ENCODE measurements at regions not wholly inside any gene's neighbourhood (a gene's known extent, or its start where the extent isn't known, plus 50 kb on each side); places are given as distances from the start of the nearest gene placed in this dataset.

DNA sequence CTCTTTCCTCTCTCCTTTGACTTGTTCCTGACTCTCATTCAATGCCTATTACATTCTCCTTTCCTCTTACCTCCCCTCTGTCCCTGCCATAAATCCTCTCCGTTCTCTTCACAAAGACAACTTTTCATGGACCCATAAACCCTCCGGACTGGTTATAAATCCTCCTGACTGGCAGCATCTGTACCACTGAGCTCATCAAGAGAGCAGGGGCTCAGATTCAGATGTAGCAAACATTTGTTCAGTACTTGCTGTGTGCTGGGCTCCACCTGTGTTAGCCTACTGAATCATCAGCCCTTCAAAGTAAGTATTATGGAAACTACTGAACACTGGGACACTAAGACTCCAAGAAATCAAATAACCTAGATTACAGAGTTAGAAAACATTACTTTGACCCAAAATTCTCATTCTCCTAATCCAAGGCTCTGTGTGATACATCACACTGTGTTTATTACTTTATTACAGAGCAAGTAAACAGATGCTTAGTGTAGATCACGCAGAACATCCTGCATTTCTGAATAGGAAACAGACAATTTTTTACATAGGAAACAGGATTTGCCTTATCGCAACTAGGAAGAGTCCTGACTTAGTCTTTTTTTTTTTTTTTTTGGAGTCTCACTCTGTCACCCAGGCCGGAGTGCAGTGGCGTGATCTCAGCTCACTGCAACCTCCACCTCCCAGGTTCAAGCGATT is 108.6 kb upstream of the PDE1C start:
- no peak overlapping the region for H3K27ac Mint-ChIP-seq
- H3K36me3 Mint-ChIP-seq: no peaks in the 10 kb centered on the region
- no peaks in the 10 kb centered on the region for H3K4me1 Mint-ChIP-seq
- no peaks in the 10 kb centered on the region for H3K9me3 Mint-ChIP-seq
- no peaks in the 10 kb centered on the region for H3K27me3 Mint-ChIP-seq
- DNase-seq: no peak
- CTCF ChIA-PET: interaction anchor here (1.3 kb wide), 1 partner anchor 397 kb away, joined by 3 read pairs; no protein-coding TSS in a partner anchor
- no peak overlapping the region for H3K4me3 Mint-ChIP-seq

GRCh38 chr7:32177232-32177631 is 107.0 kb upstream of the PDE1C start:
- no peak overlapping the region for H3K4me3 Mint-ChIP-seq
- CTCF ChIA-PET: no interaction called here

GRCh38 chr7:32175099-32175498 is 104.9 kb upstream of the PDE1C start:
- Mint-ChIP-seq H3K36me3 (no peaks in the 10 kb centered on the region), H3K4me3 (no peak overlapping the region), H3K27ac (no peak overlapping the region), H3K4me1 (no peaks in the 10 kb centered on the region), H3K27me3 (no peaks in the 10 kb centered on the region), H3K9me3 (no peaks in the 10 kb centered on the region)
- DNase-seq: no peak
- CTCF ChIA-PET: no interaction called here

More at GRCh38 chr7:32177232-32177631, 107.0 kb upstream of the PDE1C start:
- no peaks in the 10 kb centered on the region for H3K9me3 Mint-ChIP-seq
- DNase-seq: no peak
- H3K4me1 Mint-ChIP-seq: no peaks in the 10 kb centered on the region
- no peaks in the 10 kb centered on the region for H3K36me3 Mint-ChIP-seq
- no peaks in the 10 kb centered on the region for H3K27me3 Mint-ChIP-seq
- H3K27ac Mint-ChIP-seq: no peak overlapping the region

DNA sequence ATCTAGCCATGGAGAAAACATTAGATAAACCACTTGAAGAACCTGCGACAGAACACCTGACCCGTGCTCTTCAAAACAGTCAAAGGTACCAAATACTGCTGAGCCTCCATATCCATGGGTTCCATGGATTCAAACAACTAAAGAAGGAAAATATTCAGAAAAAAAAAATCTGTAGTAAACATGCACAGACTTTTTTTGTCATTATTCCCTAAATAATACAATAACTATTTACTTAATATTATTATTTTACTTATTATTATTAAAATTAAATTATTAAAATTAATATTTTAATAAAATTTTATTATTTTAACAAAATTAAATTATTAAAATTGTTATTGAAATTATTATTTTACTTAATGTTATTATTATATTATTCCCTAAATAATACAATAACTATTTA is 101.0 kb upstream of the PDE1C start:
- CTCF ChIA-PET: no interaction called here
- H3K4me3 Mint-ChIP-seq: no peak overlapping the region
- no peak overlapping the region for H3K27ac Mint-ChIP-seq
- no peaks in the 10 kb centered on the region for H3K9me3 Mint-ChIP-seq
- H3K4me1 Mint-ChIP-seq: no peaks in the 10 kb centered on the region
- no peaks in the 10 kb centered on the region for H3K36me3 Mint-ChIP-seq
- no peaks in the 10 kb centered on the region for H3K27me3 Mint-ChIP-seq
- no peak for DNase-seq

DNA sequence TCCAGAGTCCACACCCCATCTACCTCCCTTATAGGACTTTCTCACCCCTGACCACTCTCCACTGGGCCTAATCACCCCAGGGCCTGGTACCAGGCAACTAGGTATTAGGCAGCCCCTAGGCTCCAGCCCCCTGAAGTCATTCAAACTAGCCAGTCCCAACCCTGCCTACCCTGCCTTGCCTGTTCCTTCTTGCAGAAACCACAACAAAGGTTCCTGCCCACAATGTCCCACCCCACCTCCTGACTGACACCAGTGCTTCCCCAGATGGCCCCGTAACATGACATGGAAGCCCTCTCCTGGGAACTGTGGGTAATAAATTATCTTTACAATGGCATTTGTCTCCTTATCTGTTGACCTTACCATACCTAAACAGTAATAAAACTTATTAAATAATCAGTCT is 100.6 kb upstream of the PDE1C start:
- H3K9me3 Mint-ChIP-seq: peaks cover under 1% of the 10 kb centered on the region
- H3K36me3 Mint-ChIP-seq: no peaks in the 10 kb centered on the region
- H3K27ac Mint-ChIP-seq: no peak overlapping the region
- H3K4me3 Mint-ChIP-seq: no peak overlapping the region
- no peaks in the 10 kb centered on the region for H3K4me1 Mint-ChIP-seq
- no peak for DNase-seq
- no peaks in the 10 kb centered on the region for H3K27me3 Mint-ChIP-seq
- CTCF ChIA-PET: no interaction called here

GRCh38 chr7:32169228-32169627 is 99.0 kb upstream of the PDE1C start:
- Mint-ChIP-seq H3K4me3 (no peak overlapping the region), H3K27ac (no peak overlapping the region), H3K27me3 (no peaks in the 10 kb centered on the region), H3K36me3 (no peaks in the 10 kb centered on the region), H3K4me1 (no peaks in the 10 kb centered on the region), H3K9me3 (peaks cover 2% of the 10 kb centered on the region)
- DNase-seq: no peak
- CTCF ChIA-PET: no interaction called here

GRCh38 chr7:32167815-32168214 is 97.6 kb upstream of the PDE1C start:
- no peak overlapping the region for H3K27ac Mint-ChIP-seq
- H3K4me3 Mint-ChIP-seq: no peak overlapping the region
- H3K4me1 Mint-ChIP-seq: no peaks in the 10 kb centered on the region

GRCh38 chr7:32167256-32167655 is 97.0 kb upstream of the PDE1C start:
- H3K27me3 Mint-ChIP-seq: no peaks in the 10 kb centered on the region
- no peak overlapping the region for H3K27ac Mint-ChIP-seq
- no peaks in the 10 kb centered on the region for H3K36me3 Mint-ChIP-seq
- H3K4me1 Mint-ChIP-seq: no peaks in the 10 kb centered on the region
- no peak overlapping the region for H3K4me3 Mint-ChIP-seq
- CTCF ChIA-PET: no interaction called here
- DNase-seq: no peak
- peaks cover 2% of the 10 kb centered on the region for H3K9me3 Mint-ChIP-seq

More at GRCh38 chr7:32167815-32168214, 97.6 kb upstream of the PDE1C start:
- CTCF ChIA-PET: no interaction called here
- Mint-ChIP-seq H3K27me3 (no peaks in the 10 kb centered on the region), H3K9me3 (peaks cover 2% of the 10 kb centered on the region), H3K36me3 (no peaks in the 10 kb centered on the region)
- DNase-seq: no peak

- Mint-ChIP-seq H3K4me3 (no peak overlapping the region), H3K27me3 (no peaks in the 10 kb centered on the region), H3K27ac (no peak overlapping the region), H3K4me1 (no peaks in the 10 kb centered on the region), H3K9me3 (peaks cover 2% of the 10 kb centered on the region), H3K36me3 (no peaks in the 10 kb centered on the region)
- no peak for DNase-seq
- CTCF ChIA-PET: no interaction called here
These were observed 94.3 kb upstream of the PDE1C start for GRCh38 chr7:32164341-32164996.

GRCh38 chr7:32163896-32164295 is 93.7 kb upstream of the PDE1C start:
- Mint-ChIP-seq H3K4me3 (no peak overlapping the region), H3K4me1 (no peaks in the 10 kb centered on the region), H3K36me3 (no peaks in the 10 kb centered on the region), H3K27ac (no peak overlapping the region), H3K9me3 (peaks cover 2% of the 10 kb centered on the region), H3K27me3 (no peaks in the 10 kb centered on the region)
- CTCF ChIA-PET: no interaction called here
- DNase-seq: no peak

DNA sequence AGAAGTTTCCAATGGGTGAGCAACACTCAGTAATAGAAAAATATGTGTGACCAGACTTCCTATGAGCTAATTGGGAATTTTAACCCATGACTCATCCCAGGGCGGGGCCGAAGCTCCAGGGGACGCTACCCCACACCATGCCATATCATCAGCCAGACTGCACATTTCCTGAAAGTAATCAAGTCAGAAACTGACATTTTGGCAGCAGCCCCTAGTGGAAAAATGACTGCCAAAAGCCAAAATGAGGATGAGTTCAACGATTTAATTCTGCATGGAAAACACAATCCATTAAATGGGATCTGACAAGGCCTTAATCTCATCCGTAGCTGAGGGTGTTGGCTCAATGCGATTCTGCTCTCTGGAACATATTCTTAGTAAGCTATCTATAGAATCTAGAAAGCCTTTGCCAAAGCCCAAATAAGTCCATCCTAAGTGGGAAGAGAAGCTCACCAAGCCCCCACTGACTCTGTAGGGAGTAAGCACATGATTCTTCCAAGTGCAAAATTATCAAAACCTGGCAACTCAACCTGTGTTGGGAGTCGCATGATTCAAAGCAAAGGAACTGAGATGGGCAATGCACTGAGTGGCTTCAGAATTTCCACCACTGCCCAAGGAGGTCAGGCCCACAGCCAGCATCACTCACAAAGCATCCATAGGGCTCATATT is 93.1 kb upstream of the PDE1C start:
- Mint-ChIP-seq H3K4me3 (no peak overlapping the region), H3K36me3 (no peaks in the 10 kb centered on the region), H3K4me1 (no peaks in the 10 kb centered on the region), H3K27ac (no peak overlapping the region), H3K9me3 (peaks cover 2% of the 10 kb centered on the region), H3K27me3 (no peaks in the 10 kb centered on the region)
- no peak for DNase-seq
- CTCF ChIA-PET: no interaction called here

- Mint-ChIP-seq H3K9me3 (peaks cover 2% of the 10 kb centered on the region), H3K36me3 (no peaks in the 10 kb centered on the region), H3K4me3 (no peak overlapping the region), H3K4me1 (no peaks in the 10 kb centered on the region), H3K27me3 (no peaks in the 10 kb centered on the region), H3K27ac (no peak overlapping the region)
- no peak for DNase-seq
- CTCF ChIA-PET: interaction anchor here (1.1 kb wide), 1 partner anchor 11 kb away, joined by 3 read pairs; no protein-coding TSS in a partner anchor
These were observed 91.5 kb upstream of the PDE1C start for GRCh38 chr7:32161708-32162107.

- Mint-ChIP-seq H3K9me3 (no peaks in the 10 kb centered on the region), H3K36me3 (no peaks in the 10 kb centered on the region), H3K4me3 (no peak overlapping the region), H3K4me1 (no peaks in the 10 kb centered on the region), H3K27ac (no peak overlapping the region), H3K27me3 (no peaks in the 10 kb centered on the region)
- DNase-seq: no peak
- CTCF ChIA-PET: no interaction called here
These were observed 88.8 kb upstream of the PDE1C start for GRCh38 chr7:32158751-32159745.

- no peaks in the 10 kb centered on the region for H3K36me3 Mint-ChIP-seq
- H3K4me3 Mint-ChIP-seq: no peak overlapping the region
- CTCF ChIA-PET: no interaction called here
- H3K27ac Mint-ChIP-seq: no peak overlapping the region
- no peaks in the 10 kb centered on the region for H3K4me1 Mint-ChIP-seq
- no peak for DNase-seq
- no peaks in the 10 kb centered on the region for H3K9me3 Mint-ChIP-seq
- H3K27me3 Mint-ChIP-seq: no peaks in the 10 kb centered on the region
These were observed 87.9 kb upstream of the PDE1C start for GRCh38 chr7:32158076-32158475.
